ENCODE measurements at regions not wholly inside any gene's neighbourhood (a gene's known extent, or its start where the extent isn't known, plus 50 kb on each side); places are given as distances from the start of the nearest gene placed in this dataset.
A peak's percentile ranks its signal among the peaks of the same experiment; 100 is the strongest.

DNA sequence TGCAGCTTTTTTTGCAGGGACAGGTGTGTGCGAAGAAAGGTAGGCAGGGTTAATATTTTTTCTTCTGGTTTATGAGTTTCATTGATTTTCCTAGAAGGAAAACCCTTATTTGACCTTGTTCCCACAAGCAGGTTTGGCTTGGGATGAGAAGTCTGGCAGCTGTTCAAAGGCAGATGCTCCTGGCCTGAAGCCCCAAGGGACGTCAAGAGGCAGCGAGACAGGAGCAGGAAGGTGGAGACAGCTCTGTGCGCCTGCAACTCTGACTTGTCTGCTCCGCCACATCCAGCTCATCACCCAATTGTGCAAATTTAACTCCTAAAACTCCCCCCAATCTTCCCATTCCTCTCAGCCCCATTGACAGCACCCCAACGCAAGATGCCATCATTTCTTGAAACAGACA is 136.8 kb upstream of the XYLT1 start:
- no peaks in the 10 kb centered on the region for H3K4me1 ChIP-seq (ENCODE audit: low read length)
- no peaks in the 10 kb centered on the region for H3F3A ChIP-seq (ENCODE audit: insufficient read depth, low read length)
- H3K27me3 ChIP-seq (replicated peaks; ENCODE audit: insufficient read depth, low read length): no peaks in the 10 kb centered on the region
- no peak overlapping the region for H3K27ac ChIP-seq (ENCODE audit: low read length)
- H3K9me2 ChIP-seq (replicated peaks; ENCODE audit: insufficient read depth, low read length): no peaks in the 10 kb centered on the region
- TF ChIP-seq, protein P1, sequence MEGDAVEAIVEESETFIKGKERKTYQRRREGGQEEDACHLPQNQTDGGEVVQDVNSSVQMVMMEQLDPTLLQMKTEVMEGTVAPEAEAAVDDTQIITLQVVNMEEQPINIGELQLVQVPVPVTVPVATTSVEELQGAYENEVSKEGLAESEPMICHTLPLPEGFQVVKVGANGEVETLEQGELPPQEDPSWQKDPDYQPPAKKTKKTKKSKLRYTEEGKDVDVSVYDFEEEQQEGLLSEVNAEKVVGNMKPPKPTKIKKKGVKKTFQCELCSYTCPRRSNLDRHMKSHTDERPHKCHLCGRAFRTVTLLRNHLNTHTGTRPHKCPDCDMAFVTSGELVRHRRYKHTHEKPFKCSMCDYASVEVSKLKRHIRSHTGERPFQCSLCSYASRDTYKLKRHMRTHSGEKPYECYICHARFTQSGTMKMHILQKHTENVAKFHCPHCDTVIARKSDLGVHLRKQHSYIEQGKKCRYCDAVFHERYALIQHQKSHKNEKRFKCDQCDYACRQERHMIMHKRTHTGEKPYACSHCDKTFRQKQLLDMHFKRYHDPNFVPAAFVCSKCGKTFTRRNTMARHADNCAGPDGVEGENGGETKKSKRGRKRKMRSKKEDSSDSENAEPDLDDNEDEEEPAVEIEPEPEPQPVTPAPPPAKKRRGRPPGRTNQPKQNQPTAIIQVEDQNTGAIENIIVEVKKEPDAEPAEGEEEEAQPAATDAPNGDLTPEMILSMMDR (IDR thresholded peaks at IDR 0.05; ENCODE audit: low read length): no peak
- TF ChIP-seq EZH2 (optimal IDR thresholded peaks at IDR 0.05; ENCODE audit: low read depth, low read length): no peak
- TF ChIP-seq EZH2phosphoT487 (IDR thresholded peaks at IDR 0.05; ENCODE audit: low read length): no peak
- no peaks in the 10 kb centered on the region for H3K79me2 ChIP-seq (ENCODE audit: low read length)
- H3K9me3 ChIP-seq (replicated peaks; ENCODE audit: insufficient read depth, low read length): no peaks in the 10 kb centered on the region
- H3K4me2 ChIP-seq (ENCODE audit: low read depth, low read length): no peak overlapping the region
- DNase-seq: no peak
- H3K9ac ChIP-seq (ENCODE audit: low read length): no peak overlapping the region
- no peaks in the 10 kb centered on the region for H3K36me3 ChIP-seq (replicated peaks; ENCODE audit: insufficient read depth, low read length)
- H4K20me1 ChIP-seq (ENCODE audit: insufficient read depth, low read length): no peaks in the 10 kb centered on the region
- no peak overlapping the region for H3K4me3 ChIP-seq (ENCODE audit: low read length)
- H2AFZ ChIP-seq (ENCODE audit: low read length): no peak overlapping the region

DNA sequence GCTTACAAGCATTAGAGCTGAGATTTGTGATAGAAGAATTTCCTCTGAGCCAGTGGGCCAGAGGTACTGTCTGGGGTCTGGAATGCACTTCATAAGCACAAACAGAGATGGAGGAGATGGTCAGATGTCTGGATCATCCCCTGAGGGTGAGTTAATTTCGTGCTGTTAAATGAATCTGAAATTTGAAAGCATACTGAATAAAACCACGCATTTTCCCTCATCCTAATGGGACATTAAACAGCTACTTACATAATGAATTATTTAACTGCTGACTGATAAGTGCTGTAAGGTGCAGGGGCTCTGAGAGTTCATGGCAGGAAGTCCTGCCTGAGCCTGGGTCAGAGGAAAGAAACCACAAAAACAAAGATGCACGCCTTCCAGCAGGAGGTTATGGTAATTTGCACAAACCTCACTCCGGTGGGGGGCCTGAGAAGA is 136.3 kb upstream of the XYLT1 start:
- H3K36me3 ChIP-seq (replicated peaks; ENCODE audit: insufficient read depth, low read length): no peaks in the 10 kb centered on the region
- H3K9me3 ChIP-seq (replicated peaks; ENCODE audit: insufficient read depth, low read length): no peaks in the 10 kb centered on the region
- no peaks in the 10 kb centered on the region for H3K27me3 ChIP-seq (replicated peaks; ENCODE audit: insufficient read depth, low read length)
- H4K20me1 ChIP-seq (ENCODE audit: insufficient read depth, low read length): no peaks in the 10 kb centered on the region
- no peak overlapping the region for H3K4me2 ChIP-seq (ENCODE audit: low read depth, low read length)
- DNase-seq: peak; percentile 8
- H3K9ac ChIP-seq (ENCODE audit: low read length): no peak overlapping the region
- no peaks in the 10 kb centered on the region for H3K9me2 ChIP-seq (replicated peaks; ENCODE audit: insufficient read depth, low read length)
- no peak for TF ChIP-seq EZH2phosphoT487 (IDR thresholded peaks at IDR 0.05; ENCODE audit: low read length)
- TF ChIP-seq, protein P1 (IDR thresholded peaks at IDR 0.05; ENCODE audit: low read length): no peak
- TF ChIP-seq EZH2 (optimal IDR thresholded peaks at IDR 0.05; ENCODE audit: low read depth, low read length): no peak
- H3K4me1 ChIP-seq (ENCODE audit: low read length): no peaks in the 10 kb centered on the region
- H3K27ac ChIP-seq (ENCODE audit: low read length): no peak overlapping the region
- no peak overlapping the region for H2AFZ ChIP-seq (ENCODE audit: low read length)
- H3F3A ChIP-seq (ENCODE audit: insufficient read depth, low read length): no peaks in the 10 kb centered on the region
- no peak overlapping the region for H3K4me3 ChIP-seq (ENCODE audit: low read length)
- H3K79me2 ChIP-seq (ENCODE audit: low read length): no peaks in the 10 kb centered on the region

DNA sequence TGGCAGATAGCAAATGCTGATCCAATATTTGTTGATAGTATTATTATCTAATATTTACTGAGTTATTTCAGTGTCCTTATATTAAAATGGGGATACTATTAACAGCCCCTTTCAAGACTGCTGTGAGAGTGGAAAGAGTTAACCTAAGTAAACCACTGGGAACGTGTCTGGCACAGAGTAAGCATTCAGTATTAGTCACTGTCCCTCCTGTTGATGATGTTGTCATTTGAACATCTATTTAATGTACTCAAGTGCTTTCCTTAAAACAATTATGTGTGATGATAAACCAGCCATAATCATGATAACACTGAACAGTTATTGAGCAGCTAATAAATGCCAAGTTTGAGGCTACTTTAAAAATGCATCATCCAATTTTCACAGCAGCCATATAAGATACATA is 135.7 kb upstream of the XYLT1 start:
- H3K9me3 ChIP-seq (replicated peaks; ENCODE audit: insufficient read depth, low read length): no peaks in the 10 kb centered on the region
- no peak overlapping the region for H3K4me2 ChIP-seq (ENCODE audit: low read depth, low read length)
- no peaks in the 10 kb centered on the region for H3K27me3 ChIP-seq (replicated peaks; ENCODE audit: insufficient read depth, low read length)
- DNase-seq: no peak
- H3K9ac ChIP-seq (ENCODE audit: low read length): no peak overlapping the region
- no peaks in the 10 kb centered on the region for H3K79me2 ChIP-seq (ENCODE audit: low read length)
- no peak for TF ChIP-seq EZH2 (optimal IDR thresholded peaks at IDR 0.05; ENCODE audit: low read depth, low read length)
- no peak for TF ChIP-seq EZH2phosphoT487 (IDR thresholded peaks at IDR 0.05; ENCODE audit: low read length)
- TF ChIP-seq, protein P1 (IDR thresholded peaks at IDR 0.05; ENCODE audit: low read length): no peak
- no peak overlapping the region for H2AFZ ChIP-seq (ENCODE audit: low read length)
- H3K9me2 ChIP-seq (replicated peaks; ENCODE audit: insufficient read depth, low read length): no peaks in the 10 kb centered on the region
- no peaks in the 10 kb centered on the region for H3F3A ChIP-seq (ENCODE audit: insufficient read depth, low read length)
- no peaks in the 10 kb centered on the region for H3K36me3 ChIP-seq (replicated peaks; ENCODE audit: insufficient read depth, low read length)
- H3K4me1 ChIP-seq (ENCODE audit: low read length): no peaks in the 10 kb centered on the region
- H4K20me1 ChIP-seq (ENCODE audit: insufficient read depth, low read length): no peaks in the 10 kb centered on the region
- no peak overlapping the region for H3K27ac ChIP-seq (ENCODE audit: low read length)
- H3K4me3 ChIP-seq (ENCODE audit: low read length): no peak overlapping the region

Data from MM.1S (cell line).